ENCODE measurements at regions not wholly inside any gene's neighbourhood (a gene's known extent, or its start where the extent isn't known, plus 50 kb on each side); places are given as distances from the start of the nearest gene placed in this dataset.

DNA sequence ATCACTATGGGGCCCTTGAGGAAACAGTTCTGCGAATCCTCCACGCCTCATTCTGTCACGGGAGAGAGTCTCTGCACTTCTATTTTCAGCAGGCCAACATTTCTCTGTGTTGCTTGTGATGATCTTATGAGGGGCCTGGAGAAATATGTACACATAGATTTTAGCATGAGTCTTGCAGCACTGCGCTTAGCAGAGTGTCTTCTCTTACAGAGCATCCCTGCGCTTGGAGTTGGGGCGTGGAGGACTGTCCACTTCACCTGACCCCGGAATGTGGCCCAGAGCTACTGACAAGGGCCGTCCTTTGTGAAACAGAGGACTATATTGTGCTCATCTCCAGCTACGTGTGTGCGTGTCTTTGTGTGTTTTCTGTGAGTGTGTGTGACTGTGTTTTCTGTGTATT is 428.2 kb upstream of the IRX4 start:
- Histone ChIP-seq H3K4me1 (no peaks in the 10 kb centered on the region), H3K36me3 (no peaks in the 10 kb centered on the region), H3K27me3 (ENCODE audit: low read depth) (no peaks in the 10 kb centered on the region), H3K4me3 (no peak overlapping the region), H3K9me3 (peaks cover 4% of the 10 kb centered on the region), H3K27ac (no peak overlapping the region)
- intact Hi-C loops (cut with DNase I), result no loop called here
- DNase-seq (no peak), ATAC-seq (no peak)
- TF ChIP-seq CTCF (IDR thresholded peaks at IDR 0.05), result no peak

- Histone ChIP-seq H3K4me1 (no peaks in the 10 kb centered on the region), H3K27me3 (ENCODE audit: low read depth) (peaks cover 3% of the 10 kb centered on the region), H3K36me3 (no peaks in the 10 kb centered on the region), H3K4me3 (no peak overlapping the region), H3K9me3 (no peaks in the 10 kb centered on the region), H3K27ac (no peak overlapping the region)
- intact Hi-C loops (cut with DNase I), result no loop called here
- no peak for TF ChIP-seq CTCF (IDR thresholded peaks at IDR 0.05)
- ATAC-seq (no peak), DNase-seq (no peak)
Measured at GRCh38 chr5:2307631-2308030, 424.9 kb upstream of the IRX4 start.

DNA sequence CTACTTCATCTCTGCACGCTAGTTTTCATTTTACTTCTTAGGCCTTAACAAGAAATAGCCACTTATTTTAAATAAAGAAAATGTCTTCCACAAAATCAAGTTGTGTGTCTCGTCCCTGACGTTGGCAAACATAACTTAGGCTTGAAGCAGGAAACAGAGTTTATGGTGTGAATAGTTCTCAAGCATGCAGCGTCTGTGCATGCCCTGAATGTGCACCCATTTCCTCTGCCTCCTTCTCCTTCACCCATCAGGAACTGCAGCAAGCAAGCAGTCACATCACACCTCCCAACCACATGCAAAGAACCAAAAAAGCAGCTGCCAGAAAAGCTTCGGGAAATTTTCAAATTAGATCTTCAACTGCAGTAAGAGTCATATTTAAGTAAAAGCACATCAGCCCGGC is 424.0 kb upstream of the IRX4 start:
- Histone ChIP-seq H3K4me1 (no peaks in the 10 kb centered on the region), H3K36me3 (no peaks in the 10 kb centered on the region), H3K27ac (no peak overlapping the region), H3K4me3 (no peak overlapping the region), H3K9me3 (no peaks in the 10 kb centered on the region), H3K27me3 (ENCODE audit: low read depth) (peaks cover 3% of the 10 kb centered on the region)
- no peak for TF ChIP-seq CTCF (IDR thresholded peaks at IDR 0.05)
- no peak for ATAC-seq
- intact Hi-C loops (cut with DNase I), result no loop called here
- DNase-seq, result no peak

GRCh38 chr5:2303431-2304100 is 420.8 kb upstream of the IRX4 start:
- Histone ChIP-seq H3K4me1 (no peaks in the 10 kb centered on the region), H3K27me3 (ENCODE audit: low read depth) (peaks cover 3% of the 10 kb centered on the region), H3K9me3 (no peaks in the 10 kb centered on the region), H3K36me3 (no peaks in the 10 kb centered on the region), H3K4me3 (no peak overlapping the region), H3K27ac (no peak overlapping the region)
- ATAC-seq, result no peak
- DNase-seq, result no peak
- intact Hi-C loops (cut with DNase I), result no loop called here
- no peak for TF ChIP-seq CTCF (IDR thresholded peaks at IDR 0.05)

GRCh38 chr5:2302169-2302568 is 419.4 kb upstream of the IRX4 start:
- no peak for DNase-seq
- no peak overlapping the region for H3K27ac ChIP-seq
- H3K9me3 ChIP-seq, result no peaks in the 10 kb centered on the region
- intact Hi-C loops (cut with DNase I), result no loop called here
- no peaks in the 10 kb centered on the region for H3K36me3 ChIP-seq
- peaks cover 3% of the 10 kb centered on the region for H3K27me3 ChIP-seq (ENCODE audit: low read depth)
- no peak for TF ChIP-seq CTCF (IDR thresholded peaks at IDR 0.05)
- no peak overlapping the region for H3K4me3 ChIP-seq
- ATAC-seq, result no peak
- H3K4me1 ChIP-seq, result no peaks in the 10 kb centered on the region

Data from lower lobe of right lung (tissue), 2 donors.